Thyroid gland (tissue), 4 donors: ENCODE measurements at regions not wholly inside any gene's neighbourhood (a gene's known extent, or its start where the extent isn't known, plus 50 kb on each side); places are given as distances from the start of the nearest gene placed in this dataset.

ENCODE experiments used
- DNase-seq, 2 donors: peaks; one replicate each; pipeline ENCODE4 v3.0.0-alpha.2; 2019
- H3K27ac ChIP-seq, 3 donors: fragments of 200-600 bp; sonication (generic); 1 replicate in 2 of 3; 2 replicates in 1 of 3; pipeline ENCODE4 v1.5.1; 2016 to 2019; ENCODE audit warnings: mild to moderate bottlenecking in 1 of 3, moderate library complexity in 1 of 3
- H3K27me3 ChIP-seq: fragments of 200-600 bp; sonication (generic); one replicate; pipeline ENCODE4 v1.5.1; 2019
- H3K36me3 ChIP-seq, 2 donors: fragments of 200-600 bp; sonication (generic); one replicate each; pipeline ENCODE4 v1.5.1; 2016 to 2019
- H3K4me1 ChIP-seq, 2 donors: fragments of 200-600 bp; sonication (generic); one replicate each; pipeline ENCODE4 v1.5.1; 2017 to 2019
- H3K4me3 ChIP-seq, 3 donors: fragments of 200-600 bp; sonication (generic); replicated peaks in 1 of 3; 1 replicate in 2 of 3; 2 replicates in 1 of 3; pipeline ENCODE4 v1.5.1; 2016; ENCODE audit warnings: mild to moderate bottlenecking in 1 of 3
- H3K9me3 ChIP-seq: fragments of 200-600 bp; sonication (generic); one replicate; pipeline ENCODE4 v1.5.1; 2017
- CTCF ChIP-seq, 6 experiments: fragments of 200-600 bp in 3 of 6; fragments of 450-650 bp in 3 of 6; sonication (generic) in 3 of 6; IDR thresholded peaks; one replicate each; pipeline ENCODE4 v1.5.1; 2016 to 2019; ENCODE audit warnings: antibody characterized with exemption in 6 of 6, mild to moderate bottlenecking in 2 of 6, inconsistent platforms in 1 of 6, moderate library complexity in 1 of 6
- POLR2A ChIP-seq, 2 donors: fragments of 450-650 bp; IDR thresholded peaks; one replicate each; pipeline ENCODE4 v1.6.1; 2017; ENCODE audit warnings: antibody characterized with exemption in 2 of 2, mild to moderate bottlenecking in 2 of 2, moderate library complexity in 1 of 2
- WGBS, 2 donors: methylation state at CpG; one replicate each; pipeline ENCODE4 v1.1.5; 2017; 5-methylcytosine and 5-hydroxymethylcytosine counted together
- intact Hi-C: fragments of 100-400 bp; cut with DNase I; formaldehyde crosslinking; loops from one replicate; pipeline ENCODE4 v1.15.1; 2023

GRCh38 chr10:36313142-36313541 lies 671.0 kb upstream of the FZD8 start:
- WGBS, 2 donors: 84 to 89% methylated on average over 7 of the region's 7 CpGs
- no peaks in the 10 kb centered on the region for H3K9me3 ChIP-seq
- H3K4me3 ChIP-seq: no peak overlapping the region
- H3K36me3 ChIP-seq: no peaks in the 10 kb centered on the region
- no peaks in the 10 kb centered on the region for H3K27me3 ChIP-seq
- intact Hi-C loops: no loop called here
- TF ChIP-seq CTCF (IDR thresholded peaks at IDR 0.05) (no peak), POLR2A (IDR thresholded peaks at IDR 0.05) (no peak)
- no peak overlapping the region for H3K27ac ChIP-seq
- no peaks in the 10 kb centered on the region for H3K4me1 ChIP-seq
- DNase-seq: no peak

GRCh38 chr10:36303896-36304295 lies 661.8 kb upstream of the FZD8 start:
- intact Hi-C loops: no loop called here
- DNase-seq: no peak

GRCh38 chr10:36302086-36302485 lies 660.0 kb upstream of the FZD8 start:
- TF ChIP-seq CTCF (IDR thresholded peaks at IDR 0.05): no peak
- no peak for TF ChIP-seq POLR2A (IDR thresholded peaks at IDR 0.05)
- intact Hi-C loops: no loop called here
- H3K27me3 ChIP-seq: no peaks in the 10 kb centered on the region
- no peaks in the 10 kb centered on the region for H3K4me1 ChIP-seq
- H3K36me3 ChIP-seq: no peaks in the 10 kb centered on the region
- H3K27ac ChIP-seq: no peak overlapping the region
- WGBS, 2 donors: 93 to 95% methylated on average over 2 of the region's 2 CpGs
- H3K9me3 ChIP-seq: no peaks in the 10 kb centered on the region
- no peak overlapping the region for H3K4me3 ChIP-seq
- no peak for DNase-seq

More at GRCh38 chr10:36303896-36304295, 661.8 kb upstream of the FZD8 start:
- no peaks in the 10 kb centered on the region for H3K9me3 ChIP-seq
- no peaks in the 10 kb centered on the region for H3K4me1 ChIP-seq
- no peak overlapping the region for H3K4me3 ChIP-seq
- H3K27ac ChIP-seq: no peak overlapping the region
- no peaks in the 10 kb centered on the region for H3K27me3 ChIP-seq
- no peak for TF ChIP-seq POLR2A (IDR thresholded peaks at IDR 0.05)
- no peaks in the 10 kb centered on the region for H3K36me3 ChIP-seq

- 97 to 98% methylated on average over 1 of the region's 1 CpG for WGBS, 2 donors
- H3K27me3 ChIP-seq: no peaks in the 10 kb centered on the region
- no peak for TF ChIP-seq CTCF (IDR thresholded peaks at IDR 0.05)
- no peak for TF ChIP-seq POLR2A (IDR thresholded peaks at IDR 0.05)
- no peak for DNase-seq
- intact Hi-C loops: no loop called here
- H3K4me1 ChIP-seq: no peaks in the 10 kb centered on the region
- H3K36me3 ChIP-seq: no peaks in the 10 kb centered on the region
- no peaks in the 10 kb centered on the region for H3K9me3 ChIP-seq
- no peak overlapping the region for H3K27ac ChIP-seq
- no peak overlapping the region for H3K4me3 ChIP-seq
These were observed 659.4 kb upstream of the FZD8 start for GRCh38 chr10:36301539-36301938.

GRCh38 chr10:36301139-36301538 lies 659.0 kb upstream of the FZD8 start:
- Histone ChIP-seq H3K4me1 (no peaks in the 10 kb centered on the region), H3K27ac (no peak overlapping the region), H3K27me3 (no peaks in the 10 kb centered on the region), H3K36me3 (no peaks in the 10 kb centered on the region), H3K9me3 (no peaks in the 10 kb centered on the region), H3K4me3 (no peak overlapping the region)
- intact Hi-C loops: no loop called here
- TF ChIP-seq CTCF (IDR thresholded peaks at IDR 0.05) (no peak), POLR2A (IDR thresholded peaks at IDR 0.05) (no peak)
- 87 to 92% methylated on average over 2 of the region's 2 CpGs for WGBS, 2 donors
- no peak for DNase-seq

GRCh38 chr10:36283827-36284226 lies 641.7 kb upstream of the FZD8 start:
- H3K9me3 ChIP-seq: no peaks in the 10 kb centered on the region
- no peak overlapping the region for H3K27ac ChIP-seq
- H3K36me3 ChIP-seq: no peaks in the 10 kb centered on the region
- H3K4me1 ChIP-seq: no peaks in the 10 kb centered on the region
- intact Hi-C loops: no loop called here
- H3K27me3 ChIP-seq: no peaks in the 10 kb centered on the region
- TF ChIP-seq CTCF (IDR thresholded peaks at IDR 0.05) (no peak), POLR2A (IDR thresholded peaks at IDR 0.05) (no peak)
- 95 to 99% methylated on average over 13 to 14 of the region's 14 CpGs for WGBS, 2 donors
- H3K4me3 ChIP-seq: no peak overlapping the region
- DNase-seq: no peak
